OCI-LY7 (cell line): ENCODE measurements at regions not wholly inside any gene's neighbourhood (a gene's known extent, or its start where the extent isn't known, plus 50 kb on each side); places are given as distances from the start of the nearest gene placed in this dataset.

Source experiments
- BruUV-seq: library from RNA; stranded (reverse); fragments of 400-500 nt; replicated peaks from 2 replicates; lab custom pipeline; 2021; lab: Mats Ljungman, UMichigan
- CTCF ChIA-PET: fragments of 300-600 bp; sonication (Branson Sonifier 250); formaldehyde crosslinking; loops from one replicate; lab custom pipeline; 2022; ENCODE audit warnings: antibody characterized with exemption; ENCODE audit not compliant: unreplicated experiment; lab: Charles Lee
- POLR2A ChIA-PET: fragments of 300-600 bp; sonication (Branson Sonifier 250); formaldehyde crosslinking; loops from one replicate; lab custom pipeline; 2022; ENCODE audit warnings: antibody characterized with exemption; lab: Charles Lee
- DNase-seq: peaks from one replicate; pipeline ENCODE4 v3.0.0-alpha.2; 2015; ENCODE audit warnings: low spot score
- H2AFZ ChIP-seq: fragments of 200-600 bp; sonication (generic), shearing (Covaris generic); 2 replicates; pipeline ENCODE4 v1.6.1; 2014; ENCODE audit warnings: mild to moderate bottlenecking, antibody characterized with exemption, low read length, moderate library complexity
- H3K27ac ChIP-seq: fragments of 200-600 bp; sonication (generic); 2 replicates; pipeline ENCODE4 v1.5.1; 2014; ENCODE audit warnings: mixed run types, low read depth, mild to moderate bottlenecking, moderate library complexity, low read length, inconsistent platforms; ENCODE audit not compliant: poor library complexity, severe bottlenecking
- H3K36me3 ChIP-seq: fragments of 200-600 bp; sonication (generic); 2 replicates; pipeline ENCODE4 v1.6.1; 2014; ENCODE audit warnings: mild to moderate bottlenecking, antibody characterized with exemption, low read length, moderate library complexity, mixed read lengths; ENCODE audit not compliant: insufficient read depth
- H3K4me1 ChIP-seq: fragments of 200-600 bp; sonication (generic); 2 replicates; pipeline ENCODE4 v1.5.1; 2014; ENCODE audit warnings: mild to moderate bottlenecking, low read length; ENCODE audit not compliant: insufficient read depth, poor library complexity, severe bottlenecking
- H3K4me2 ChIP-seq: fragments of 200-600 bp; sonication (generic); 2 replicates; pipeline ENCODE4 v1.6.1; 2014; ENCODE audit warnings: mild to moderate bottlenecking, low read length
- H3K4me3 ChIP-seq: fragments of 200-600 bp; sonication (generic); 2 replicates; pipeline ENCODE4 v1.5.1; 2014; ENCODE audit warnings: mild to moderate bottlenecking, low read depth, low read length; ENCODE audit not compliant: poor library complexity, severe bottlenecking
- H3K79me2 ChIP-seq: fragments of 200-600 bp; sonication (generic); 2 replicates; pipeline ENCODE4 v1.6.1; 2016; ENCODE audit warnings: low read depth, mild to moderate bottlenecking, low read length, moderate library complexity, mixed read lengths; ENCODE audit not compliant: insufficient read depth
- H3K9me2 ChIP-seq: fragments of 200-600 bp; sonication (generic); 2 replicates; pipeline ENCODE4 v1.6.1; 2016; ENCODE audit warnings: mild to moderate bottlenecking, low read length, mixed read lengths; ENCODE audit not compliant: insufficient read depth
- H3K9me3 ChIP-seq: fragments of 200-600 bp; sonication (generic); 2 replicates; pipeline ENCODE4 v1.6.1; 2014; ENCODE audit warnings: mild to moderate bottlenecking, mixed run types, low read length, mixed read lengths
- H4K20me1 ChIP-seq: fragments of 200-600 bp; sonication (generic); 2 replicates; pipeline ENCODE4 v1.6.1; 2014; ENCODE audit warnings: mild to moderate bottlenecking, antibody characterized with exemption, low read length, moderate library complexity, mixed read lengths; ENCODE audit not compliant: insufficient read depth
- EZH2phosphoT487 ChIP-seq: fragments of 200-600 bp; sonication (generic); IDR thresholded peaks from 2 replicates; pipeline ENCODE4 v1.6.1; 2018; ENCODE audit warnings: low read depth, borderline replicate concordance, mild to moderate bottlenecking, mixed run types, antibody characterized with exemption, low read length, moderate library complexity, mixed read lengths
- intact Hi-C: fragments of 100-400 bp; cut with micrococcal nuclease; formaldehyde crosslinking; loops from one replicate; pipeline ENCODE4 v1.10.0; 2022; ENCODE audit not compliant: unreplicated experiment
- TF ChIP-seq, protein P1 (sequence below): fragments of 200-600 bp; sonication (generic); conservative IDR thresholded peaks from 2 replicates; pipeline ENCODE4 v1.5.1; 2014; ENCODE audit warnings: mild to moderate bottlenecking, antibody characterized with exemption, low read length, moderate library complexity, mixed read lengths

DNA sequence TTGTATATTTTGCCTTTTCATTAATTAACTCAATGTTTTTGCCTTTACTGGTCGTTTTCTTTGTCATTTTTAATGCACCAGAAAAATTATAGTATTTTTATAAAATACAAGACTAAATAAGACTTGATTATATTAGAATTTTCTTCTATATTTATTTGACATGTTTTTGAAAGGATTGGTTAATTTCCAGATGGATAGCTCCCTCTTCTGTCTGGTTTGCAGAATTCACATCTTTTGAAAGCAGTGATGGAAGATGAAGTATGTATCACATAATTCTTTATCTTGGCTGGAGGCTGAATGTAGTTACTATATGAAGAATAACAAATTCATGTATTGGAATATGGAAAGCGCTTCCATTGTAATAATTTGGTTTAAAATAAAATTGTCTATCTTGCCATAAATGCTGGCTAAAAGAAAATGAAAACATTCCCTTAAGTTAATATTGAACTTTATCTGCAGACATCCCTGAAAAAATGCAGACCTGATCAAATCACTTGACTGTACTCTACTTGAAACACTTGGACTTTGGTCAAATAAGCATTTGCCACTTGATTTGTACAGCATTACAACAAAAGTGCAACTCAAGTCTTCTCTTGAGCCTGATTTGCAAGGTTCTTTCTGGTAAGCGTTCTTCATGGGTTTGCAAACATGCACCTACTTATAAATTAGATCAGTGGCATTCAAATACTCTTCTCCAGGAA, 86.3 kb upstream of the EFEMP1 start:
- H4K20me1 ChIP-seq = no peaks in the 10 kb centered on the region
- BruUV-seq = no TSS peak
- DNase-seq = peak; percentile 35
- no peaks in the 10 kb centered on the region for H3K9me3 ChIP-seq
- POLR2A ChIA-PET = interaction anchor here (0.7 kb wide), 1 partner anchor 12 kb away, joined by 3 read pairs; no protein-coding TSS in a partner anchor
- no peak for TF ChIP-seq EZH2phosphoT487
- TF ChIP-seq, protein P1, sequence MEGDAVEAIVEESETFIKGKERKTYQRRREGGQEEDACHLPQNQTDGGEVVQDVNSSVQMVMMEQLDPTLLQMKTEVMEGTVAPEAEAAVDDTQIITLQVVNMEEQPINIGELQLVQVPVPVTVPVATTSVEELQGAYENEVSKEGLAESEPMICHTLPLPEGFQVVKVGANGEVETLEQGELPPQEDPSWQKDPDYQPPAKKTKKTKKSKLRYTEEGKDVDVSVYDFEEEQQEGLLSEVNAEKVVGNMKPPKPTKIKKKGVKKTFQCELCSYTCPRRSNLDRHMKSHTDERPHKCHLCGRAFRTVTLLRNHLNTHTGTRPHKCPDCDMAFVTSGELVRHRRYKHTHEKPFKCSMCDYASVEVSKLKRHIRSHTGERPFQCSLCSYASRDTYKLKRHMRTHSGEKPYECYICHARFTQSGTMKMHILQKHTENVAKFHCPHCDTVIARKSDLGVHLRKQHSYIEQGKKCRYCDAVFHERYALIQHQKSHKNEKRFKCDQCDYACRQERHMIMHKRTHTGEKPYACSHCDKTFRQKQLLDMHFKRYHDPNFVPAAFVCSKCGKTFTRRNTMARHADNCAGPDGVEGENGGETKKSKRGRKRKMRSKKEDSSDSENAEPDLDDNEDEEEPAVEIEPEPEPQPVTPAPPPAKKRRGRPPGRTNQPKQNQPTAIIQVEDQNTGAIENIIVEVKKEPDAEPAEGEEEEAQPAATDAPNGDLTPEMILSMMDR = peak; percentile 77
- H3K9me2 ChIP-seq = no peaks in the 10 kb centered on the region
- intact Hi-C loops = loop anchor here (2.0 kb wide), 1 partner anchor 291 kb away; no protein-coding TSS in a partner anchor
- CTCF ChIA-PET = no interaction called here
- H3K4me1 ChIP-seq = peaks cover 8% of the 10 kb centered on the region
- H3K4me2 ChIP-seq = 0 out of 2 replicates have a peak overlapping the region, but pooled peaks have one; percentile 38
- H3K27ac ChIP-seq = no peak overlapping the region
- no peak overlapping the region for H2AFZ ChIP-seq
- no peak overlapping the region for H3K4me3 ChIP-seq
- H3K36me3 ChIP-seq = no peaks in the 10 kb centered on the region
- H3K79me2 ChIP-seq = no peaks in the 10 kb centered on the region

DNA sequence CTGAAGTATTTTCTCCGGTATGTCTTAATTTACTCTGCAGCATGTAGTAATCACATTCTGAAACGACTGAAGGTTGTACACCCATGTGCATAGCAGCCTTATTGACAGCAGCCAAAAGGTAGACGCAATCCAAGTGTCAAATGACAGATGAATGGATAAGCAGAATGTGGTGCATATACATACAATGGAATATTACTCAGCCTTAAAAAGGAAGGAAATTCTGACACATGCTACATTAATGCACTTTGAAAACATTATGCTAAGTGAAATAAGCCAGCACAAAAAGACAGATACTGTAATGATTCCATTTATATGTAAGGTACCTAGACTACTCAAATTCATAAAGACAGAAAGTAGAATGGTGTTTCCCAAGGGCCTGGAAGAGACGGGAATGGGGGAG, 88.0 kb upstream of the EFEMP1 start:
- POLR2A ChIA-PET = interaction anchor here (1.0 kb wide), 1 partner anchor 28 kb away, joined by 3 read pairs; no protein-coding TSS in a partner anchor

More for the DNA sequence above, 88.0 kb upstream of the EFEMP1 start:
- Histone ChIP-seq H3K4me2 (no peak overlapping the region), H3K4me3 (no peak overlapping the region), H3K79me2 (no peaks in the 10 kb centered on the region), H3K36me3 (no peaks in the 10 kb centered on the region), H3K9me3 (no peaks in the 10 kb centered on the region), H3K4me1 (peaks cover 16% of the 10 kb centered on the region), H3K9me2 (no peaks in the 10 kb centered on the region), H2AFZ (no peak overlapping the region), H3K27ac (no peak overlapping the region), H4K20me1 (no peaks in the 10 kb centered on the region)
- intact Hi-C loops = no loop called here
- BruUV-seq = no TSS peak
- CTCF ChIA-PET = no interaction called here
- no peak for TF ChIP-seq EZH2phosphoT487
- TF ChIP-seq, protein P1 = no peak
- DNase-seq = no peak
